Ascending aorta (tissue), 2 donors: ENCODE measurements at regions not wholly inside any gene's neighbourhood (a gene's known extent, or its start where the extent isn't known, plus 50 kb on each side); places are given as distances from the start of the nearest gene placed in this dataset.

Experiments
- DNase-seq, 2 donors: peaks; one replicate each; pipeline ENCODE4 v3.0.0-alpha.2; 2019; ENCODE audit warnings: low spot score in 2 of 2
- H3K27ac ChIP-seq, 2 donors: fragments of 200-600 bp; sonication (generic); one replicate each; pipeline ENCODE4 v1.5.1; 2016 to 2017; ENCODE audit warnings: mild to moderate bottlenecking in 1 of 2
- H3K27me3 ChIP-seq: fragments of 200-600 bp; sonication (generic); one replicate; pipeline ENCODE4 v1.5.1; 2017
- H3K36me3 ChIP-seq, 2 donors: fragments of 200-600 bp; sonication (generic); one replicate each; pipeline ENCODE4 v1.5.1; 2016
- H3K4me1 ChIP-seq, 2 donors: fragments of 200-600 bp; sonication (generic); one replicate each; pipeline ENCODE4 v1.5.1; 2016 to 2017; ENCODE audit warnings: mild to moderate bottlenecking in 1 of 2
- H3K4me3 ChIP-seq, 2 donors: fragments of 200-600 bp; sonication (generic); one replicate each; pipeline ENCODE4 v1.5.1; 2016 to 2017; ENCODE audit warnings: mild to moderate bottlenecking in 1 of 2
- H3K9me3 ChIP-seq, 2 donors: fragments of 200-600 bp; sonication (generic); one replicate each; pipeline ENCODE4 v1.5.1; 2016
- CTCF ChIP-seq, 3 experiments: fragments of 200-600 bp in 2 of 3; fragments of 450-650 bp in 1 of 3; sonication (generic) in 2 of 3; IDR thresholded peaks; one replicate each; pipeline ENCODE4 v1.5.1; 2016 to 2019; ENCODE audit warnings: antibody characterized with exemption in 3 of 3, mild to moderate bottlenecking in 1 of 3, moderate library complexity in 1 of 3
- intact Hi-C: fragments of 100-400 bp; cut with DNase I; formaldehyde crosslinking; loops from one replicate; pipeline ENCODE4 v1.15.1; 2023

- no peaks in the 10 kb centered on the region for H3K9me3 ChIP-seq
- H3K27me3 ChIP-seq, result no peaks in the 10 kb centered on the region
- H3K4me3 ChIP-seq, result no peak overlapping the region
- TF ChIP-seq CTCF (IDR thresholded peaks at IDR 0.05), result no peak
- no peaks in the 10 kb centered on the region for H3K36me3 ChIP-seq
- no peak for DNase-seq
- no peaks in the 10 kb centered on the region for H3K4me1 ChIP-seq
- intact Hi-C loops, result no loop called here
- H3K27ac ChIP-seq, result no peak overlapping the region
Measured at GRCh38 chr1:112296908-112297307, 99.1 kb upstream of the CTTNBP2NL start.

GRCh38 chr1:112297536-112297935 lies 98.5 kb upstream of the CTTNBP2NL start:
- Histone ChIP-seq H3K4me3 (no peak overlapping the region), H3K27ac (no peak overlapping the region), H3K36me3 (no peaks in the 10 kb centered on the region), H3K27me3 (no peaks in the 10 kb centered on the region), H3K9me3 (no peaks in the 10 kb centered on the region), H3K4me1 (no peaks in the 10 kb centered on the region)
- intact Hi-C loops, result no loop called here
- no peak for DNase-seq
- no peak for TF ChIP-seq CTCF (IDR thresholded peaks at IDR 0.05)

GRCh38 chr1:112298558-112298957 lies 97.5 kb upstream of the CTTNBP2NL start:
- no peak for DNase-seq
- intact Hi-C loops, result no loop called here
- TF ChIP-seq CTCF (IDR thresholded peaks at IDR 0.05), result peak in 1 of 3 experiments; percentile 26
- Histone ChIP-seq H3K27me3 (no peaks in the 10 kb centered on the region), H3K36me3 (no peaks in the 10 kb centered on the region), H3K4me1 (no peaks in the 10 kb centered on the region), H3K9me3 (no peaks in the 10 kb centered on the region), H3K27ac (no peak overlapping the region), H3K4me3 (no peak overlapping the region)

GRCh38 chr1:112304126-112304525 lies 91.9 kb upstream of the CTTNBP2NL start:
- Histone ChIP-seq H3K4me3 (no peak overlapping the region), H3K27ac (no peak overlapping the region), H3K36me3 (no peaks in the 10 kb centered on the region), H3K9me3 (no peaks in the 10 kb centered on the region), H3K4me1 (no peaks in the 10 kb centered on the region), H3K27me3 (no peaks in the 10 kb centered on the region)
- TF ChIP-seq CTCF (IDR thresholded peaks at IDR 0.05), result no peak
- DNase-seq, result no peak
- intact Hi-C loops, result no loop called here

- no peaks in the 10 kb centered on the region for H3K36me3 ChIP-seq
- no peaks in the 10 kb centered on the region for H3K27me3 ChIP-seq
- intact Hi-C loops, result no loop called here
- H3K9me3 ChIP-seq, result no peaks in the 10 kb centered on the region
- no peak for TF ChIP-seq CTCF (IDR thresholded peaks at IDR 0.05)
- no peak overlapping the region for H3K4me3 ChIP-seq
- H3K4me1 ChIP-seq, result no peaks in the 10 kb centered on the region
- DNase-seq, result no peak
- H3K27ac ChIP-seq, result no peak overlapping the region
Measured at GRCh38 chr1:112304612-112305011, 91.4 kb upstream of the CTTNBP2NL start.

- no peaks in the 10 kb centered on the region for H3K9me3 ChIP-seq
- no peak for DNase-seq
- no peak overlapping the region for H3K4me3 ChIP-seq
- H3K27me3 ChIP-seq, result no peaks in the 10 kb centered on the region
- intact Hi-C loops, result no loop called here
- TF ChIP-seq CTCF (IDR thresholded peaks at IDR 0.05), result no peak
- H3K4me1 ChIP-seq, result no peaks in the 10 kb centered on the region
- H3K27ac ChIP-seq, result no peak overlapping the region
- H3K36me3 ChIP-seq, result no peaks in the 10 kb centered on the region
Measured at GRCh38 chr1:112307930-112308591, 88.0 kb upstream of the CTTNBP2NL start.
